ENCODE measurements at regions not wholly inside any gene's neighbourhood (a gene's known extent, or its start where the extent isn't known, plus 50 kb on each side); places are given as distances from the start of the nearest gene placed in this dataset.

DNA sequence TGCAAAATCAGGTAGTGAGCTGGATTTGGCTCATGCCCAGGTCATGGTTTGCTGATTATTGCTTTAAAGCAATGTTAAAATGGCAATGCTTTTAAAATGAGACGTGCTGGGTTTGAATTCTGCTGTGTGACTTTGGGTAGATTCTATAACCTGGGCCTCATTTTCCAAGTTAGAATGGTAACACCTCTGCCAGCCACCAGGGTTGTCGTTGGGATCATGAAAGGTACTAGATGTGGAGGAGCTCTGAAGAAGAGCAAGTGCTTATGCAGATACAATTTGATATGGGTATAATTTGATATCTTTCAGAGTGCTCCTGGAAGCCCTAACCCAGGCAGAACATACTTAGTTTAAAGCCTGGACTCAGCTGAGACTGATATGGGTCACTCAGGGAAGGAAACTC is 60.0 kb downstream of the EVX1 start:
- TF ChIP-seq, protein P1, sequence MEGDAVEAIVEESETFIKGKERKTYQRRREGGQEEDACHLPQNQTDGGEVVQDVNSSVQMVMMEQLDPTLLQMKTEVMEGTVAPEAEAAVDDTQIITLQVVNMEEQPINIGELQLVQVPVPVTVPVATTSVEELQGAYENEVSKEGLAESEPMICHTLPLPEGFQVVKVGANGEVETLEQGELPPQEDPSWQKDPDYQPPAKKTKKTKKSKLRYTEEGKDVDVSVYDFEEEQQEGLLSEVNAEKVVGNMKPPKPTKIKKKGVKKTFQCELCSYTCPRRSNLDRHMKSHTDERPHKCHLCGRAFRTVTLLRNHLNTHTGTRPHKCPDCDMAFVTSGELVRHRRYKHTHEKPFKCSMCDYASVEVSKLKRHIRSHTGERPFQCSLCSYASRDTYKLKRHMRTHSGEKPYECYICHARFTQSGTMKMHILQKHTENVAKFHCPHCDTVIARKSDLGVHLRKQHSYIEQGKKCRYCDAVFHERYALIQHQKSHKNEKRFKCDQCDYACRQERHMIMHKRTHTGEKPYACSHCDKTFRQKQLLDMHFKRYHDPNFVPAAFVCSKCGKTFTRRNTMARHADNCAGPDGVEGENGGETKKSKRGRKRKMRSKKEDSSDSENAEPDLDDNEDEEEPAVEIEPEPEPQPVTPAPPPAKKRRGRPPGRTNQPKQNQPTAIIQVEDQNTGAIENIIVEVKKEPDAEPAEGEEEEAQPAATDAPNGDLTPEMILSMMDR (IDR thresholded peaks at IDR 0.05; ENCODE audit: low read length) = no peak
- TF ChIP-seq EZH2 (optimal IDR thresholded peaks at IDR 0.05; ENCODE audit: low read depth, low read length) (no peak), EZH2phosphoT487 (IDR thresholded peaks at IDR 0.05; ENCODE audit: low read length) (no peak)

All from MM.1S (cell line).